Transverse colon (tissue), 4 donors: ENCODE measurements at regions not wholly inside any gene's neighbourhood (a gene's known extent, or its start where the extent isn't known, plus 50 kb on each side); places are given as distances from the start of the nearest gene placed in this dataset.

Experiments used
- DNase-seq: peaks from one replicate; pipeline ENCODE4 v3.0.0-alpha.2; 2019
- H3K27ac ChIP-seq, 4 donors: fragments of 200-600 bp; sonication (generic); 2 replicates each; pipeline ENCODE4 v1.5.1; 2016 to 2018; ENCODE audit warnings: inconsistent platforms in 4 of 4
- H3K27me3 ChIP-seq: fragments of 200-600 bp; sonication (generic); 2 replicates; pipeline ENCODE4 v1.5.1; 2017; ENCODE audit warnings: inconsistent platforms
- H3K36me3 ChIP-seq, 4 donors: fragments of 200-600 bp; sonication (generic); 2 replicates each; pipeline ENCODE4 v1.5.1; 2017 to 2019; ENCODE audit warnings: inconsistent platforms in 4 of 4
- H3K4me1 ChIP-seq, 4 donors: fragments of 200-600 bp; sonication (generic); 2 replicates each; pipeline ENCODE4 v1.5.1; 2017 to 2020; ENCODE audit warnings: inconsistent platforms in 4 of 4
- H3K4me3 ChIP-seq, 4 donors: fragments of 200-600 bp; sonication (generic); 1 replicate in 1 of 4; 2 replicates in 3 of 4; pipeline versions ENCODE4 v1.5.1 to v1.6.1; 2017 to 2019; ENCODE audit warnings: inconsistent platforms in 4 of 4
- H3K9me3 ChIP-seq, 2 donors: fragments of 200-600 bp; sonication (generic); 2 replicates each; pipeline ENCODE4 v1.5.1; 2017 to 2019; ENCODE audit warnings: inconsistent platforms in 2 of 2
- CTCF ChIP-seq, 5 experiments: fragments of 200-600 bp in 3 of 5; fragments of 450-650 bp in 2 of 5; sonication (generic) in 3 of 5; IDR thresholded peaks; 1 replicate in 2 of 5; 2 replicates in 3 of 5; pipeline ENCODE4 v1.5.1; 2016 to 2017; ENCODE audit warnings: antibody characterized with exemption in 5 of 5, inconsistent platforms in 3 of 5, mild to moderate bottlenecking in 2 of 5, moderate library complexity in 1 of 5
- EP300 ChIP-seq: sonication (generic); formaldehyde crosslinking; IDR thresholded peaks from one replicate; pipeline ENCODE4 v1.6.1; 2017; ENCODE audit warnings: antibody characterized with exemption, low read depth
- POLR2A ChIP-seq: fragments of 450-650 bp; IDR thresholded peaks from one replicate; pipeline ENCODE4 v1.6.1; 2016; ENCODE audit warnings: antibody characterized with exemption, mild to moderate bottlenecking, moderate library complexity
- POLR2AphosphoS5 ChIP-seq, 3 donors: sonication (generic); formaldehyde crosslinking; IDR thresholded peaks; one replicate each; pipeline ENCODE4 v1.6.1; 2016; ENCODE audit warnings: antibody characterized with exemption in 3 of 3
- WGBS, 2 donors: methylation state at CpG; one replicate each; pipeline ENCODE4 v1.1.5; 2018; ENCODE audit warnings: low coverage in 1 of 2; 5-methylcytosine and 5-hydroxymethylcytosine counted together
- in situ Hi-C, 4 donors: fragments of 200-750 bp; cut with MboI; loops; one replicate each; pipeline versions ENCODE4 v1.15.0 to v1.15.1; 2017; ENCODE audit warnings: low sequenced_read_pairs in 3 of 4, low pct_ligation_motif_present in 1 of 4, low pct_unique_long_range_greater_than_20kb in 1 of 4
- intact Hi-C: fragments of 100-400 bp; cut with DNase I; formaldehyde crosslinking; loops from one replicate; pipeline ENCODE4 v1.15.1; 2023; ENCODE audit warnings: low total_unique reads

- Histone ChIP-seq H3K9me3 (no peaks in the 10 kb centered on the region), H3K4me3 (no peak overlapping the region), H3K27ac (no peak overlapping the region), H3K4me1 (no peaks in the 10 kb centered on the region), H3K27me3 (no peaks in the 10 kb centered on the region), H3K36me3 (no peaks in the 10 kb centered on the region)
- DNase-seq = no peak
- intact Hi-C loops (no loop called here), in situ Hi-C loops (no loop called here)
- TF ChIP-seq POLR2AphosphoS5 (IDR thresholded peaks at IDR 0.05) = no peak
- TF ChIP-seq POLR2A = no peak
- TF ChIP-seq EP300 = no peak
- no peak for TF ChIP-seq CTCF (IDR thresholded peaks at IDR 0.05)
- WGBS, 2 donors = 78 to 82% methylated on average over 4 to 5 of the region's 5 CpGs
These were observed 1211.9 kb upstream of the GYPC start for GRCh38 chr2:125444106-125444505.

GRCh38 chr2:125445495-125445894, 1210.5 kb upstream of the GYPC start:
- Histone ChIP-seq H3K27me3 (no peaks in the 10 kb centered on the region), H3K9me3 (no peaks in the 10 kb centered on the region), H3K4me1 (no peaks in the 10 kb centered on the region), H3K36me3 (no peaks in the 10 kb centered on the region), H3K27ac (no peak overlapping the region), H3K4me3 (no peak overlapping the region)
- intact Hi-C loops = no loop called here
- TF ChIP-seq EP300 (no peak), CTCF (IDR thresholded peaks at IDR 0.05) (no peak), POLR2AphosphoS5 (IDR thresholded peaks at IDR 0.05) (no peak), POLR2A (no peak)
- in situ Hi-C loops = no loop called here
- no peak for DNase-seq

GRCh38 chr2:125450092-125450491, 1205.9 kb upstream of the GYPC start:
- intact Hi-C loops (no loop called here), in situ Hi-C loops (no loop called here)
- H3K4me1 ChIP-seq = no peaks in the 10 kb centered on the region
- H3K9me3 ChIP-seq = no peaks in the 10 kb centered on the region
- no peak for DNase-seq
- H3K27me3 ChIP-seq = no peaks in the 10 kb centered on the region
- TF ChIP-seq EP300 (no peak), POLR2A (no peak), POLR2AphosphoS5 (IDR thresholded peaks at IDR 0.05) (no peak), CTCF (IDR thresholded peaks at IDR 0.05) (no peak)
- H3K27ac ChIP-seq = no peak overlapping the region
- H3K36me3 ChIP-seq = no peaks in the 10 kb centered on the region
- H3K4me3 ChIP-seq = no peak overlapping the region
- 84 to 86% methylated on average over 4 of the region's 4 CpGs for WGBS, 2 donors

GRCh38 chr2:125455110-125455509, 1200.8 kb upstream of the GYPC start:
- Histone ChIP-seq H3K27ac (no peak overlapping the region), H3K9me3 (no peaks in the 10 kb centered on the region), H3K36me3 (no peaks in the 10 kb centered on the region), H3K4me1 (no peaks in the 10 kb centered on the region), H3K27me3 (no peaks in the 10 kb centered on the region), H3K4me3 (no peak overlapping the region)
- intact Hi-C loops = no loop called here
- in situ Hi-C loops = no loop called here
- 63% methylated on average over 1 of the region's 1 CpG; no CpG with 5 or more reads in 1 of the 2 donors for WGBS, 2 donors
- TF ChIP-seq CTCF (IDR thresholded peaks at IDR 0.05) (no peak), POLR2A (no peak), POLR2AphosphoS5 (IDR thresholded peaks at IDR 0.05) (no peak), EP300 (no peak)
- no peak for DNase-seq
